ENCODE measurements at regions not wholly inside any gene's neighbourhood (a gene's known extent, or its start where the extent isn't known, plus 50 kb on each side); places are given as distances from the start of the nearest gene placed in this dataset.

DNA sequence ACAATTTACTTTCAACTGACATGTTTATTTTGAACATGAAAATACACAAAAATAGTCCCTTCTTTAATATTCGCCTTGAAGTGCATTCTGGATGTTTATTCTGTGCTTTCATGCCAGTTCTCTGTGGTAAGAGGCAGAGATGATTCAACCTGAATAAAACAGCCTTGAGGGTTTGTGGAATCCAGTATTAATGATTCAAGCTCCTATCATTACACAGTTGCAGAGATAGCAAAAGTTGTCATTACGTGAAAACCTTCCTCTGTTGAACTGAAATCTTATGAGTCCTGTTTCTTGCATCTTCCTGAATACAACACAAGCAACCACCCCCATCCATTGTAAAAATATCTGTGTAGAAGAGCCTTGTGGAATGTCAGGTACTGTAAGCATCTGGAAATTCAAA, 142.3 kb upstream of the HTR2A start:
- no peaks in the 10 kb centered on the region for H3K9me3 ChIP-seq (ENCODE audit: low read depth)
- no peaks in the 10 kb centered on the region for H3K79me2 ChIP-seq
- H4K20me1 ChIP-seq (ENCODE audit: insufficient read depth, poor library complexity, severe bottlenecking), result no peaks in the 10 kb centered on the region
- TF ChIP-seq EZH2 (IDR thresholded peaks at IDR 0.05; ENCODE audit: borderline replicate concordance) (no peak), EZH2phosphoT487 (IDR thresholded peaks at IDR 0.05; ENCODE audit: low read depth, severe bottlenecking, unreplicated experiment) (no peak)
- TF ChIP-seq, protein P1, sequence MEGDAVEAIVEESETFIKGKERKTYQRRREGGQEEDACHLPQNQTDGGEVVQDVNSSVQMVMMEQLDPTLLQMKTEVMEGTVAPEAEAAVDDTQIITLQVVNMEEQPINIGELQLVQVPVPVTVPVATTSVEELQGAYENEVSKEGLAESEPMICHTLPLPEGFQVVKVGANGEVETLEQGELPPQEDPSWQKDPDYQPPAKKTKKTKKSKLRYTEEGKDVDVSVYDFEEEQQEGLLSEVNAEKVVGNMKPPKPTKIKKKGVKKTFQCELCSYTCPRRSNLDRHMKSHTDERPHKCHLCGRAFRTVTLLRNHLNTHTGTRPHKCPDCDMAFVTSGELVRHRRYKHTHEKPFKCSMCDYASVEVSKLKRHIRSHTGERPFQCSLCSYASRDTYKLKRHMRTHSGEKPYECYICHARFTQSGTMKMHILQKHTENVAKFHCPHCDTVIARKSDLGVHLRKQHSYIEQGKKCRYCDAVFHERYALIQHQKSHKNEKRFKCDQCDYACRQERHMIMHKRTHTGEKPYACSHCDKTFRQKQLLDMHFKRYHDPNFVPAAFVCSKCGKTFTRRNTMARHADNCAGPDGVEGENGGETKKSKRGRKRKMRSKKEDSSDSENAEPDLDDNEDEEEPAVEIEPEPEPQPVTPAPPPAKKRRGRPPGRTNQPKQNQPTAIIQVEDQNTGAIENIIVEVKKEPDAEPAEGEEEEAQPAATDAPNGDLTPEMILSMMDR (IDR thresholded peaks at IDR 0.05; ENCODE audit: poor library complexity), result no peak
- no peak overlapping the region for H3K27ac ChIP-seq
- no peaks in the 10 kb centered on the region for H3K4me1 ChIP-seq (ENCODE audit: insufficient read depth)
- H3K4me3 ChIP-seq, result no peak overlapping the region
- H2AFZ ChIP-seq, result no peak overlapping the region
- H3K27me3 ChIP-seq, result no peaks in the 10 kb centered on the region
- H3K4me2 ChIP-seq, result no peak overlapping the region
- H3K9me2 ChIP-seq (replicated peaks; ENCODE audit: insufficient read depth), result no peaks in the 10 kb centered on the region
- 68% methylated on average over 2 of the region's 2 CpGs for WGBS (ENCODE audit: low lambda C conversion rate, missing lambda C conversion rate)
- no peaks in the 10 kb centered on the region for H3K36me3 ChIP-seq (replicated peaks; ENCODE audit: insufficient read depth, low read depth)
- DNase-seq (ENCODE audit: low spot score), result no peak

DNA sequence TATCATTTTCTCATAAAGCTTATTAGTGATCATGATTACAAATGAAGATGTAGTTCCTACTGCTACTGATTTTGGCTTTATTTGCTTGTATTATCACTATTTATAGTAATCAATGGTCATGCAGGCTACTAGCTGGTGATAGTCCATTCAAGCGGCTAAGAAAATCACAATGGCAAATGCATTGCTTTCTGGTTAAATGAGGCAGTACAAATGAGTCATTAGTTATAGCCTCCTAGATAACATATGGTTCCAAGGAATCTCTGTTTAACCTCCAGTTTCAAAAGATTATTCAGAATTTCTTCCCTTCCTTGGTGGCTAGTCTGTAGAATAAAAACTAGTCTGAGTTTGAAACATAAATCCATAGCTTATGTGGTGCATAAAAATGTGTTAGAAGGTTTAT, 141.3 kb upstream of the HTR2A start:
- Histone ChIP-seq H3K36me3 (replicated peaks; ENCODE audit: insufficient read depth, low read depth) (no peaks in the 10 kb centered on the region), H3K4me3 (no peak overlapping the region), H3K4me1 (ENCODE audit: insufficient read depth) (no peaks in the 10 kb centered on the region), H3K27ac (no peak overlapping the region), H2AFZ (no peak overlapping the region), H3K9me2 (replicated peaks; ENCODE audit: insufficient read depth) (no peaks in the 10 kb centered on the region), H3K79me2 (no peaks in the 10 kb centered on the region), H4K20me1 (ENCODE audit: insufficient read depth, poor library complexity, severe bottlenecking) (no peaks in the 10 kb centered on the region), H3K9me3 (ENCODE audit: low read depth) (no peaks in the 10 kb centered on the region), H3K27me3 (no peaks in the 10 kb centered on the region), H3K4me2 (no peak overlapping the region)
- TF ChIP-seq EZH2phosphoT487 (IDR thresholded peaks at IDR 0.05; ENCODE audit: low read depth, severe bottlenecking, unreplicated experiment), result no peak
- TF ChIP-seq EZH2 (IDR thresholded peaks at IDR 0.05; ENCODE audit: borderline replicate concordance), result no peak
- TF ChIP-seq, protein P1 (IDR thresholded peaks at IDR 0.05; ENCODE audit: poor library complexity), result no peak
- DNase-seq (ENCODE audit: low spot score), result no peak
- 65% methylated on average over 1 of the region's 1 CpG for WGBS (ENCODE audit: low lambda C conversion rate, missing lambda C conversion rate)

DNA sequence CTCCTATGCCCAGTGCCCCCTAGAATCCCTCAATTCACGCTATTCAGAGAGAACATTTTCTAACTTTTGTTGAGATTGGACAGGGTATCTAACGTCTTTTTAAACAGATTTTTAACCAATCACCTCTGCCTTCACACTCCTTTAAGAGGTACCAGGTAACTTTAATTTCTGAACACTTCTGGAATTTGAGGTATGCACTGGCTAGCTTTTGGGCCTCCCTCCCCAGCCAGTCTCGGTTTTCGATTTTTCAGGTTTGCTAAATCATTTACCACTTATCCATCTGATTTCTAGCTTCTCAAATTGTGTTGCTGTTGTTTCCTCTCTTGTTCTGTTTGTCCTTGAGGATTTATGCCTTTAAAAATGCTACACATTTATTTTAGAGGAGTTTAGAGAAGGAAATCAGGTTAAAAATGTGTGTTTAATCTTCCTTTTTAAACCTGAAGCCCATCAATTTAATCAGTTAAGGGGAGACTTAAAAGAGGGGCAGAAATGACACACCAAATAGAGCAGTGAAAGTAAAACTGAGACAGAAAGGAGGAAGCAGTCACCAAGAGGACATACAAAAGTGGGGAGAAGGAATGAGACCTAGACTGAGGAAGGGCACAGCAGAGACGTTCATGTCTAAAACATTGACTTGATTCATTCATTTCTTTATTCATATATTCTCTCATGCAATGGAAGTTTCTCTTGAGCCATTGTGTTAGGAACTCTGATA, 139.6 kb upstream of the HTR2A start:
- Histone ChIP-seq H3K4me1 (ENCODE audit: insufficient read depth) (no peaks in the 10 kb centered on the region), H3K36me3 (replicated peaks; ENCODE audit: insufficient read depth, low read depth) (no peaks in the 10 kb centered on the region), H3K9me3 (ENCODE audit: low read depth) (no peaks in the 10 kb centered on the region), H3K4me2 (no peak overlapping the region), H3K27me3 (no peaks in the 10 kb centered on the region), H3K4me3 (no peak overlapping the region), H3K9me2 (replicated peaks; ENCODE audit: insufficient read depth) (no peaks in the 10 kb centered on the region), H3K79me2 (no peaks in the 10 kb centered on the region), H2AFZ (no peak overlapping the region), H3K27ac (no peak overlapping the region), H4K20me1 (ENCODE audit: insufficient read depth, poor library complexity, severe bottlenecking) (no peaks in the 10 kb centered on the region)
- TF ChIP-seq EZH2phosphoT487 (IDR thresholded peaks at IDR 0.05; ENCODE audit: low read depth, severe bottlenecking, unreplicated experiment), result no peak
- TF ChIP-seq, protein P1 (IDR thresholded peaks at IDR 0.05; ENCODE audit: poor library complexity), result no peak
- TF ChIP-seq EZH2 (IDR thresholded peaks at IDR 0.05; ENCODE audit: borderline replicate concordance), result no peak
- WGBS (ENCODE audit: low lambda C conversion rate, missing lambda C conversion rate), result 67% methylated on average over 5 of the region's 5 CpGs
- no peak for DNase-seq (ENCODE audit: low spot score)

Data from hepatocyte (in vitro differentiated cells).